ENCODE measurements at regions not wholly inside any gene's neighbourhood (a gene's known extent, or its start where the extent isn't known, plus 50 kb on each side); places are given as distances from the start of the nearest gene placed in this dataset.

GRCh38 chr3:153714588-153715290, 406.5 kb upstream of the ARHGEF26 start:
- TF ChIP-seq ZNF133 (tag by site-specific recombination; IDR thresholded peaks at IDR 0.05) = no peak
- no peak for TF ChIP-seq PRDM6 (tag by site-specific recombination; IDR thresholded peaks at IDR 0.05)
- no peak for TF ChIP-seq ATF2 (tag by site-specific recombination; IDR thresholded peaks at IDR 0.05; ENCODE audit: low read depth)
- no peak for TF ChIP-seq ZNF366 (tag by site-specific recombination; conservative IDR thresholded peaks at IDR 0.05)
- no peak for TF ChIP-seq ZNF670 (tag by site-specific recombination; IDR thresholded peaks at IDR 0.05; ENCODE audit: low read depth)
- no peak for TF ChIP-seq ZNF174 (tag by site-specific recombination; IDR thresholded peaks at IDR 0.05)
- TF ChIP-seq GFI1B (tag by site-specific recombination; IDR thresholded peaks at IDR 0.05) = no peak
- no peak for TF ChIP-seq ZNF510 (tag by site-specific recombination; IDR thresholded peaks at IDR 0.05; ENCODE audit: insufficient replicate concordance)
- TF ChIP-seq MEIS1 (CRISPR knock-in tag; IDR thresholded peaks at IDR 0.05; ENCODE audit: borderline replicate concordance) = no peak
- TF ChIP-seq ZNF2 (tag by site-specific recombination; IDR thresholded peaks at IDR 0.05) = no peak
- TF ChIP-seq ZNF621 (tag by site-specific recombination; IDR thresholded peaks at IDR 0.05) = no peak
- Histone ChIP-seq H3K4me1 (ENCODE audit: control insufficient read depth, insufficient read depth, low read length) (no peaks in the 10 kb centered on the region), H3K27ac (ENCODE audit: extremely low read depth, low read depth, low read length) (no peak overlapping the region), H3K9me3 (ENCODE audit: control insufficient read depth, insufficient read depth, low read depth, low read length) (no peaks in the 10 kb centered on the region), H3K4me3 (ENCODE audit: low read depth, low read length) (no peak overlapping the region), H3K36me3 (ENCODE audit: control insufficient read depth in 2 of 2, insufficient read depth in 1 of 2, low read length in 2 of 2) (no peaks in the 10 kb centered on the region)
- ChIA-PET CTCF (no interaction called here), POLR2A (no interaction called here)

DNA sequence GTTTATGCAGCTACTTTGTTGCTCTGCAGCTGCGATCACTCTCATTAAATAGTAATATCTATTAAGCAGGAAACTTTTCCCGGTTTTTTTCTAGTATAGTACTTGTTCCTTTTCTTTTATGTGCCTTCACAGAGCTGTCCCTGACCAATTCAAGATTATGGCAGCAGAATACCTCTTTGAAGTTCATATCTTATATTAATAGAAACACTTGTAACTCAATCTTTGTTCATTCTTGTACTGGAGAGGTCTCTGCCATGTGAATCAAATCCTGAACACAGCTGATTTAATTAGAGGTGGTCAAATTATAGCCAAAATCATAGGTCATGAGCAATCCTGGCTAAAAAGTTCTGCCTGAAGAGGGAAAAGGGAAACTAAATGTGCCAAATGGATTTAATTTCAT, 399.0 kb upstream of the ARHGEF26 start:
- Histone ChIP-seq H3K4me3 (ENCODE audit: low read depth, low read length) (no peak overlapping the region), H3K36me3 (ENCODE audit: control insufficient read depth in 2 of 2, insufficient read depth in 1 of 2, low read length in 2 of 2) (no peaks in the 10 kb centered on the region), H3K9me3 (ENCODE audit: control insufficient read depth, insufficient read depth, low read depth, low read length) (no peaks in the 10 kb centered on the region), H3K4me1 (ENCODE audit: control insufficient read depth, insufficient read depth, low read length) (no peaks in the 10 kb centered on the region), H3K27ac (ENCODE audit: extremely low read depth, low read depth, low read length) (no peak overlapping the region)
- TF ChIP-seq ZNF280D (tag by site-specific recombination; IDR thresholded peaks at IDR 0.05) (no peak), ZNF223 (tag by site-specific recombination; IDR thresholded peaks at IDR 0.05) (no peak), ZNF19 (tag by site-specific recombination; IDR thresholded peaks at IDR 0.05; ENCODE audit: low read depth) (no peak), ZBTB11 (tag by site-specific recombination; conservative IDR thresholded peaks at IDR 0.05; ENCODE audit: low read depth) (no peak), TCF7L2 (IDR thresholded peaks at IDR 0.05; ENCODE audit: borderline replicate concordance, low read depth, low read length) (no peak), ZNF274 (IDR thresholded peaks at IDR 0.05; ENCODE audit: low read length) (no peak), ZNF274 (tag by site-specific recombination; IDR thresholded peaks at IDR 0.05; ENCODE audit: borderline replicate concordance) (no peak), ZNF610 (tag by site-specific recombination; IDR thresholded peaks at IDR 0.05; ENCODE audit: borderline replicate concordance) (no peak)
- CTCF ChIA-PET = no interaction called here
- POLR2A ChIA-PET = no interaction called here

Data from HEK293 (cell line).